DND-41 (cell line): ENCODE measurements at regions not wholly inside any gene's neighbourhood (a gene's known extent, or its start where the extent isn't known, plus 50 kb on each side); places are given as distances from the start of the nearest gene placed in this dataset.

Experiments
- ATAC-seq: fragments of 200-7000 bp; cut with Tn5 transposase; 3 replicates; pipeline ENCODE4 v1.9.1; 2021; ENCODE audit warnings: low read depth; ENCODE audit not compliant: insufficient read depth
- DNase-seq: peaks from one replicate; pipeline ENCODE4 v3.0.0-alpha.2; 2020
- H2AFZ ChIP-seq: 2 replicates; pipeline ENCODE4 v1.6.0; 2012; ENCODE audit warnings: low read depth, low read length
- H3K27ac ChIP-seq: 2 replicates; pipeline ENCODE4 v1.5.1; 2012; ENCODE audit warnings: low read length, inconsistent platforms
- H3K27me3 ChIP-seq: fragments of 200-600 bp; sonication (generic); 2 replicates; pipeline ENCODE4 v1.6.0; 2012; ENCODE audit warnings: low read length, mild to moderate bottlenecking, inconsistent platforms; ENCODE audit not compliant: insufficient read depth, poor library complexity
- H3K36me3 ChIP-seq: 2 replicates; pipeline ENCODE4 v1.5.1; 2012; ENCODE audit warnings: low read length, inconsistent platforms; ENCODE audit not compliant: insufficient read depth
- H3K4me1 ChIP-seq: 2 replicates; pipeline ENCODE4 v1.5.1; 2012; ENCODE audit warnings: mild to moderate bottlenecking, low read length; ENCODE audit not compliant: insufficient read depth
- H3K4me2 ChIP-seq: 2 replicates; pipeline ENCODE4 v1.6.0; 2012; ENCODE audit warnings: mild to moderate bottlenecking, moderate library complexity, low read length, inconsistent platforms; ENCODE audit not compliant: insufficient read depth
- H3K4me3 ChIP-seq, 2 experiments: fragments of 200-600 bp in 1 of 2; shearing (Covaris generic) in 1 of 2; 2 replicates each; pipeline ENCODE4 v1.5.1; 2012 to 2016; ENCODE audit warnings: inconsistent platforms in 2 of 2, low read length in 2 of 2, mild to moderate bottlenecking in 2 of 2, low read depth in 1 of 2, moderate library complexity in 1 of 2
- H3K79me2 ChIP-seq: 2 replicates; pipeline ENCODE4 v1.6.0; 2012; ENCODE audit warnings: low read length, inconsistent platforms; ENCODE audit not compliant: insufficient read depth
- H3K9ac ChIP-seq: 2 replicates; pipeline ENCODE4 v1.6.0; 2012; ENCODE audit warnings: low read depth, mild to moderate bottlenecking, inconsistent platforms, low read length, moderate library complexity
- H3K9me3 ChIP-seq: 2 replicates; pipeline ENCODE4 v1.5.1; 2012; ENCODE audit warnings: low read length, moderate library complexity, mild to moderate bottlenecking, inconsistent platforms; ENCODE audit not compliant: insufficient read depth, severe bottlenecking
- H4K20me1 ChIP-seq: 2 replicates; pipeline ENCODE4 v1.6.0; 2012; ENCODE audit warnings: low read length; ENCODE audit not compliant: insufficient read depth
- CTCF ChIP-seq: IDR thresholded peaks from 2 replicates; pipeline ENCODE4 v1.5.1; 2012; ENCODE audit warnings: borderline replicate concordance, low read length, moderate library complexity, mild to moderate bottlenecking; ENCODE audit not compliant: poor library complexity, severe bottlenecking; ENCODE audit errors: extremely low read depth
- EZH2 ChIP-seq: IDR thresholded peaks from 3 replicates; pipeline ENCODE4 v1.6.1; 2012; ENCODE audit warnings: borderline replicate concordance, low read depth, mild to moderate bottlenecking, moderate library complexity, low read length, inconsistent platforms; ENCODE audit not compliant: severe bottlenecking

- H3K4me3 ChIP-seq: no peak overlapping the region
- DNase-seq (no peak), ATAC-seq (no peak)
- no peaks in the 10 kb centered on the region for H3K27me3 ChIP-seq
- H3K9ac ChIP-seq: no peak overlapping the region
- TF ChIP-seq EZH2: no peak
- no peak overlapping the region for H3K4me2 ChIP-seq
- H3K79me2 ChIP-seq: no peaks in the 10 kb centered on the region
- no peaks in the 10 kb centered on the region for H3K4me1 ChIP-seq
- no peak overlapping the region for H3K27ac ChIP-seq
- H2AFZ ChIP-seq: no peak overlapping the region
- no peaks in the 10 kb centered on the region for H4K20me1 ChIP-seq
- H3K9me3 ChIP-seq: no peaks in the 10 kb centered on the region
- H3K36me3 ChIP-seq: no peaks in the 10 kb centered on the region
These were observed 934.6 kb downstream of the SLITRK1 start for GRCh38 chr13:82947683-82948082.

GRCh38 chr13:82947191-82947621, 935.1 kb downstream of the SLITRK1 start:
- H3K79me2 ChIP-seq: no peaks in the 10 kb centered on the region
- DNase-seq (no peak), ATAC-seq (no peak)
- H2AFZ ChIP-seq: no peak overlapping the region
- H3K4me3 ChIP-seq: no peak overlapping the region
- H3K36me3 ChIP-seq: no peaks in the 10 kb centered on the region
- H3K27ac ChIP-seq: no peak overlapping the region
- no peaks in the 10 kb centered on the region for H4K20me1 ChIP-seq
- TF ChIP-seq CTCF: no peak
- TF ChIP-seq EZH2: no peak
- no peaks in the 10 kb centered on the region for H3K9me3 ChIP-seq
- no peaks in the 10 kb centered on the region for H3K27me3 ChIP-seq
- no peak overlapping the region for H3K9ac ChIP-seq
- H3K4me1 ChIP-seq: no peaks in the 10 kb centered on the region
- no peak overlapping the region for H3K4me2 ChIP-seq

- H3K4me3 ChIP-seq: no peak overlapping the region
- H3K4me1 ChIP-seq: no peaks in the 10 kb centered on the region
- H3K27ac ChIP-seq: no peak overlapping the region
- TF ChIP-seq EZH2: no peak
- no peak for TF ChIP-seq CTCF
- H3K79me2 ChIP-seq: no peaks in the 10 kb centered on the region
- H3K9me3 ChIP-seq: no peaks in the 10 kb centered on the region
- no peaks in the 10 kb centered on the region for H4K20me1 ChIP-seq
- H2AFZ ChIP-seq: no peak overlapping the region
- no peak overlapping the region for H3K4me2 ChIP-seq
- H3K36me3 ChIP-seq: no peaks in the 10 kb centered on the region
- H3K9ac ChIP-seq: no peak overlapping the region
- no peak for ATAC-seq
- DNase-seq: no peak
- no peaks in the 10 kb centered on the region for H3K27me3 ChIP-seq
These were observed 943.6 kb downstream of the SLITRK1 start for GRCh38 chr13:82938644-82939043.

- Histone ChIP-seq H2AFZ (no peak overlapping the region), H3K9me3 (no peaks in the 10 kb centered on the region), H3K27me3 (no peaks in the 10 kb centered on the region), H4K20me1 (no peaks in the 10 kb centered on the region), H3K79me2 (no peaks in the 10 kb centered on the region), H3K4me3 (no peak overlapping the region), H3K36me3 (no peaks in the 10 kb centered on the region), H3K9ac (no peak overlapping the region), H3K4me2 (no peak overlapping the region), H3K27ac (no peak overlapping the region), H3K4me1 (no peaks in the 10 kb centered on the region)
- DNase-seq (no peak), ATAC-seq (no peak)
- TF ChIP-seq EZH2: no peak
- TF ChIP-seq CTCF: no peak
These were observed 948.3 kb downstream of the SLITRK1 start for GRCh38 chr13:82934000-82934399.
